Uterus (tissue), 3 donors: ENCODE measurements at regions not wholly inside any gene's neighbourhood (a gene's known extent, or its start where the extent isn't known, plus 50 kb on each side); places are given as distances from the start of the nearest gene placed in this dataset.
"Not testable (repeated sequence)": the region's sequence is repeated elsewhere in the genome, so short reads cannot be mapped to it uniquely, and the experiment has no call there.

ENCODE experiments used
- DNase-seq, 2 donors: peaks; one replicate each; pipeline ENCODE4 v3.0.0-alpha.2; 2019 to 2020
- H3K27ac ChIP-seq, 2 donors: fragments of 200-600 bp; sonication (generic); 1 replicate in 1 of 2; 2 replicates in 1 of 2; pipeline ENCODE4 v1.5.1; 2016 to 2018
- H3K27me3 ChIP-seq, 2 donors: fragments of 200-600 bp; sonication (generic); one replicate each; pipeline ENCODE4 v1.5.1; 2018 to 2019; ENCODE audit warnings: control low read depth in 1 of 2
- H3K36me3 ChIP-seq, 2 donors: fragments of 200-600 bp; sonication (generic); one replicate each; pipeline ENCODE4 v1.5.1; 2019; ENCODE audit warnings: control low read depth in 1 of 2
- H3K4me1 ChIP-seq, 2 donors: fragments of 200-600 bp; sonication (generic); one replicate each; pipeline ENCODE4 v1.5.1; 2018 to 2019; ENCODE audit warnings: control low read depth in 1 of 2
- H3K4me3 ChIP-seq, 2 donors: fragments of 200-600 bp; sonication (generic); 1 replicate in 1 of 2; 2 replicates in 1 of 2; pipeline ENCODE4 v1.5.1; 2018 to 2019; ENCODE audit warnings: mild to moderate bottlenecking in 1 of 2
- H3K9me3 ChIP-seq, 2 donors: fragments of 200-600 bp; sonication (generic); one replicate each; pipeline ENCODE4 v1.5.1; 2019; ENCODE audit warnings: control low read depth in 1 of 2
- CTCF ChIP-seq, 4 experiments: fragments of 200-600 bp in 2 of 4; fragments of 450-650 bp in 2 of 4; sonication (generic) in 2 of 4; IDR thresholded peaks; one replicate each; pipeline ENCODE4 v1.5.1; 2016 to 2019; ENCODE audit warnings: antibody characterized with exemption in 4 of 4, mild to moderate bottlenecking in 2 of 4, moderate library complexity in 1 of 4
- POLR2A ChIP-seq, 2 donors: fragments of 450-650 bp; IDR thresholded peaks; one replicate each; pipeline ENCODE4 v1.6.1; 2016; ENCODE audit warnings: antibody characterized with exemption in 2 of 2, mild to moderate bottlenecking in 1 of 2, moderate library complexity in 1 of 2
- intact Hi-C: fragments of 100-400 bp; cut with DNase I; formaldehyde crosslinking; loops from one replicate; pipeline ENCODE4 v1.15.1; 2023; ENCODE audit warnings: low total_unique reads
- donor health status: DM: yes; HTN: yes; CAD: no.

GRCh38 chr11:69894648-69895047, 75.4 kb upstream of the FGF3 start:
- Histone ChIP-seq H3K4me3 (no peak overlapping the region), H3K4me1 (no peaks in the 10 kb centered on the region), H3K27me3 (no peaks in the 10 kb centered on the region), H3K27ac (no peak overlapping the region), H3K9me3 (no peaks in the 10 kb centered on the region), H3K36me3 (no peaks in the 10 kb centered on the region)
- TF ChIP-seq POLR2A (IDR thresholded peaks at IDR 0.05) (no peak), CTCF (IDR thresholded peaks at IDR 0.05) (no peak)
- DNase-seq = no peak
- intact Hi-C loops = no loop called here

DNA sequence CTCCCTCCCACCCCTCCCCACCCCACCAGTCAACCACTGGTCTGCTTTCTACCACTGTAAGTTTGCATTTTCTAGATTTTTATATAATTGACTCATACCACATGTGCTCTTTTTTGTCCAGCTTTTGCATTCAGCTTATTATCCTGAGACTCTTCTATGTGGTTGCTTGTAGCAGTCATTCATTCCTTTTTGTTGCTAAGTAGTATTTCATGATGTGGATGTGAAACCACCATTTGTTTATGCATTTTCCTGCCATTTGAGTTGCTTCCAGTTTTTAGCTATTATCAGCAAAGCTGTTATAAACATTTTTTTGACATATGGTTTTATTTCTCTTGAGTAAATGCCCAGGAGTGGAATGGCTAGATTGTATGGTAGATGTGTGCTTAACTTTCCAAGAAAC, 77.0 kb upstream of the FGF3 start:
- H3K27ac ChIP-seq = no peak overlapping the region
- no peak overlapping the region for H3K4me3 ChIP-seq
- intact Hi-C loops = no loop called here
- no peaks in the 10 kb centered on the region for H3K27me3 ChIP-seq
- DNase-seq = no peak
- no peak for TF ChIP-seq CTCF (IDR thresholded peaks at IDR 0.05)
- no peak for TF ChIP-seq POLR2A (IDR thresholded peaks at IDR 0.05)
- no peaks in the 10 kb centered on the region for H3K4me1 ChIP-seq
- H3K9me3 ChIP-seq = no peaks in the 10 kb centered on the region
- H3K36me3 ChIP-seq = no peaks in the 10 kb centered on the region

DNA sequence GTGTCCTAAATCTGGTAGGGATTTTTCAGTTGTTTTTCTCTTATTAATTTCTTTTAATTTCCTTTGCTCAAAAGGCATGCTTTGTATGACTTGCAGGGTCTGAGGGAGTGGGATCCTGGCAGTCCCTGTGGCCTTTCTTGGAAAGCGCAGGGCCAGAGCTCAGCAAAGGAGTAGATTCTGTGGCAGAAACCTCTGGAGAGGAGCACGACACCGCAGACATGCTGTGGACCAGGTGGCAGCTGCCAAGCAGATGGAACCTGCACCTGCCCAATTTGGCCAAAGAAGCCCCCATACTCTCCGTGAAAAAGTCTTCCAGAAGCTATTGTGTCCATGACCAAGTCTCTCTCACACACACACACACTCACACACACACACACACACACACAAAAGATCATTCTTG, 78.9 kb upstream of the FGF3 start:
- no peak overlapping the region for H3K4me3 ChIP-seq
- intact Hi-C loops = no loop called here

GRCh38 chr11:69899957-69900821, 81.0 kb upstream of the FGF3 start:
- no peaks in the 10 kb centered on the region for H3K27me3 ChIP-seq
- TF ChIP-seq POLR2A (IDR thresholded peaks at IDR 0.05) (no peak), CTCF (IDR thresholded peaks at IDR 0.05) (no peak)
- H3K27ac ChIP-seq = no peak overlapping the region
- intact Hi-C loops = no loop called here
- H3K9me3 ChIP-seq = no peaks in the 10 kb centered on the region
- H3K4me3 ChIP-seq = no peak overlapping the region
- H3K4me1 ChIP-seq = no peaks in the 10 kb centered on the region
- no peaks in the 10 kb centered on the region for H3K36me3 ChIP-seq
- no peak for DNase-seq

More for the DNA sequence above, 78.9 kb upstream of the FGF3 start:
- no peak for DNase-seq
- H3K27me3 ChIP-seq = no peaks in the 10 kb centered on the region
- H3K36me3 ChIP-seq = no peaks in the 10 kb centered on the region
- TF ChIP-seq CTCF (IDR thresholded peaks at IDR 0.05) (no peak), POLR2A (IDR thresholded peaks at IDR 0.05) (no peak)
- H3K9me3 ChIP-seq = no peaks in the 10 kb centered on the region
- H3K27ac ChIP-seq = no peak overlapping the region
- H3K4me1 ChIP-seq = no peaks in the 10 kb centered on the region

GRCh38 chr11:69900822-69901302, 81.6 kb upstream of the FGF3 start:
- DNase-seq, H3K27ac ChIP-seq, H3K27me3 ChIP-seq, H3K9me3 ChIP-seq, H3K4me3 ChIP-seq, H3K36me3 ChIP-seq, H3K4me1 ChIP-seq, intact Hi-C loops: not testable (repeated sequence)
